C1 segment of cervical spinal cord (tissue), 14 donors: ENCODE measurements at regions not wholly inside any gene's neighbourhood (a gene's known extent, or its start where the extent isn't known, plus 50 kb on each side); places are given as distances from the start of the nearest gene placed in this dataset.

Source experiments
- DNase-seq, 14 donors: peaks; one replicate each; lab custom pipeline; 2025; lab: John Stamatoyannopoulos, UW

DNA sequence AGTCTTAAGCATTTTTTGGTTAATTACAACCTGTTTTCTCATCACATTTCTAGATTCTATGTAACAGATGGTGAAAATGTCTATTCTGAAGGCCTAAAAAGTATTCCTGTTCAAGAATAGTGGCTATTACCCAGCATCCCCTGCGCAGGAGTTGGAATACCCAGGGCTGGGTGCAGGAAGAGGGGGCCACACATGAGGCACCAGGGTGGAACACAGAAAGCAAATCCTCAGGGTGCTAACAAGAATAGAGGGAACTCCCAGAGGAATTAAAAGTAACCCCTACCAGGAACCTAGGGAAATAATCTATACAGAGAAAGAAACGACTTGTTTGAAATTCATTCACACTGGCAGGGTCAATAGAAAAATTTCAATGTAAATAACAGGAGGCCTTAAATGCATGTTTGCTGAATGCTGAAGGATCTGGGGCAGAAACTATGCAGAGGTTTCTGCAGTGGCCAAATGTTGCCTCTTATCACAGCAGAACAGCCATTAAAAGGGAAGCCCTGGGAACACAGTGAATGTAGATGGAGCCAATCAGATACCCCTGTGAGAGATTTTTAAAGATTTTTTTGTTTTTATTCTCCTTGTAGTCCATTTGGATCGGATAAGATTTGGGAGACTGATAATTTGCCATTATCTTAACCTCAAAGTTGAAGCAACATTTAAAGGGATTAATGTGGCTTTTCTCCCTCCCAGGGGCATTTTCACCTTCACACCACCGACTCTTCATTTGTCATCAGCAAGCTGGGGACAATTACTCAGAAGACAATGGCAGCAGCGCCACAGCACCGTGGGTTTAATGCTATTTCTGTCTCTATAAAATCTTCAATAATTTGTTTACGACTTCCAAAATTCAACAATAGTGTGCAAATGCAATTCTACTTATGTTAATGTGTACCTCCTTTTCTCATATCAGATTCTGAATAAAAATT lies 196.0 kb upstream of the PSMD7 start:
- no peak for DNase-seq

- DNase-seq = no peak
Measured at GRCh38 chr16:74099530-74099929, 197.1 kb upstream of the PSMD7 start.

GRCh38 chr16:74094962-74095361 lies 201.7 kb upstream of the PSMD7 start:
- no peak for DNase-seq

DNA sequence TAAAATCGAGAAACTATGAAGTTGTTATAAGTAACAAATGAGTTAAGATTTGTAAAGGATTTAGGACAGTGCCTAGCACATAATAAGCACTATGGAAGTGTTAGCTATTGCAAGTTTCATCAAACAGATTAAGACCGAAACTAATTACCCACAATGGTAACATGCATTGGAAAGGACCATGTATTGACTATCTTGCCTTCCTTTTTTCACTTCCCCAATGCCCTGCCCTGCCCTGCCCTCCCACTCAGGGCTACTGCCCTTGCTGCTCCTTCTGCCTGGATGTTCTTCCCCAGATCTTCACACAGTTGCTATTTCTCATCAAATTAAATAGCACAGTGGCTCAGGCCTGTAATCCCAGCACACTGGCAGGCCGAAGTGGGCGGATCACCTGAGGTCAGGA lies 202.1 kb upstream of the PSMD7 start:
- no peak for DNase-seq

GRCh38 chr16:74092336-74092735 lies 204.3 kb upstream of the PSMD7 start:
- DNase-seq = no peak

- no peak for DNase-seq
Measured at GRCh38 chr16:74090871-74091270, 205.7 kb upstream of the PSMD7 start.

- no peak for DNase-seq
Measured at GRCh38 chr16:74083541-74083940, 213.1 kb upstream of the PSMD7 start.

DNA sequence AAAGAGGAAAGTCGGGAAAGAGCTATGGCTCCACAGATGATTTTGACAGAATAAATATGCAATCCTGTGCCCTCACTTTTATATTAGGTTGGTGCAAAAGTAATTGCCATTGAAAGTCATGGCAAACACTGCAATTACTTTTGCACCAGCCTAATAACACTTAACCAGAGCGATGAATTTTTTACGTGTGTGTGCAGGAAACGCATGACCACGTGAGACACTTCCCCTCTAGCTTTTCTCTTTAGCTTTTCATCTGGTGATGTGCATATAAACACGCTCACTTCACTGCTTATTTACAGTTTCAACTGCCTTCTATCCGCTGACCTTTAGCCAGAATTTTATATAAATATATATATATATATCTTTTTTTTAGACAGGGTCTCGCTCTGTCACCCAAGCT lies 216.3 kb upstream of the PSMD7 start:
- DNase-seq = no peak

- no peak for DNase-seq
Measured at GRCh38 chr16:74079232-74079586, 217.4 kb upstream of the PSMD7 start.

- no peak for DNase-seq
Measured at GRCh38 chr16:74078511-74079231, 217.9 kb upstream of the PSMD7 start.

- DNase-seq = no peak
Measured at GRCh38 chr16:74076568-74076967, 220.0 kb upstream of the PSMD7 start.

DNA sequence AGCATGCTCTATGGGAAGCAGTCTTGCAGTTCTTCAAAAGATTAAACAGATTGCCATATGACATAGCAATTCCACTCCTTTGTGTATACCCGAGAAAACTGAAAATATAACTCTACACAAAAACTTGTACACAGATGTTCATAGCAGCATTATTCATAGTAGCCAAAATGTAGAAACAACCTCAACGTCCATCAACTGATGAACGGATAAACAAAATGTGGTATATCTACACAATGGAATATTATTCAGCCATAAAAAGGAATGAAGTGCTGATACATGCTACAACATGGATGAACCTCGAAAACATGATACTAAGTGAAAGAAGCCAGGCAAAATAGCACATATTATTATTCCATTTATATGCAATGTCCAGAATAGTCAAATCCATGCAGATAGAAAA lies 221.2 kb upstream of the PSMD7 start:
- no peak for DNase-seq

GRCh38 chr16:74073456-74073855 lies 223.2 kb upstream of the PSMD7 start:
- no peak for DNase-seq

DNA sequence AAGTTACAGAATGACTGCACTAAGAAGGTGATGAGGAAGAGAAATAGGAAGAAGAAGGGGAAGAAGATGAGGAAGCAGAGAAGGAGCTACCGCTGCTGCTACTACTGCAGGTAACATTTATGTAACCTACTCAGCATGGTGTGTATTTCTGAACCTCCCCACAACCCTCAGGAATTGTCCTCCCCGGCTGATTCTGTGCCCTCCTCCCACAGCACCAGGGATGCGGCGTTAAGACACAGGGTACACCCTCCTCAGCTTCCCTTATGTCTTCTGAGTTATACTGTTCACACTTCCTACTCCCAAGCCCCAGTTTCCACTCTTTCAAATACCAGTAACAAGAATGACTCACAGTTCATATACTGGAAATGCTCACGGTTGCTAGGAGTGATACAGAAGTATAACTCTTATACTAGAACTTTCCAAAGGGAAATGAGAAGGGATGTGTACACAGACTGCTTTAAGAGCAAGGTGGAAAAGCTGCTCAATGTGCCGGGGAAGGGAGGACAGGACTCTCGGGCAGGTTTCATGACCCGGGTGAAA lies 224.5 kb upstream of the PSMD7 start:
- no peak for DNase-seq

DNA sequence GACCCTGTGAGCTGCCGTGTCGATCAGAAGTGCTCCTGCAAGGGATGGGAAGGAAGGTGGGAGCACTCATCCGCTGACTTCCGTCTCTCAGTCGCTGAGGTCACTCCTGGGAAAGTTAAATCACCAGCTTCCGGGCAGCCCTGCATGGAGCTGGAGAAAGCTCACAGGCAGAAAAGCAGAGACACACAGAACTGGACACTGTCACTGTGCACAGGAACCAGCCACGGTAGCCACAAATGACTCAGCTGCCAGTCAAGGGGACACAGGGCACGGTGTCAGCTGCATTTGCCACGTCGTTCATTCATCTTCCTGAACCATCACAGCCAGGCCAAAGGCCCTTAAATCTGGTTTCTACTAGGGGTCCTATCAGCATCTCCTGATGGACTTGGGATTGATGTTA lies 226.4 kb upstream of the PSMD7 start:
- no peak for DNase-seq

- DNase-seq = no peak
Measured at GRCh38 chr16:74064120-74064735, 232.4 kb upstream of the PSMD7 start.

- DNase-seq = peak in 1 of 14 donors; percentile 28
Measured at GRCh38 chr16:74053826-74054225, 242.8 kb upstream of the PSMD7 start.

DNA sequence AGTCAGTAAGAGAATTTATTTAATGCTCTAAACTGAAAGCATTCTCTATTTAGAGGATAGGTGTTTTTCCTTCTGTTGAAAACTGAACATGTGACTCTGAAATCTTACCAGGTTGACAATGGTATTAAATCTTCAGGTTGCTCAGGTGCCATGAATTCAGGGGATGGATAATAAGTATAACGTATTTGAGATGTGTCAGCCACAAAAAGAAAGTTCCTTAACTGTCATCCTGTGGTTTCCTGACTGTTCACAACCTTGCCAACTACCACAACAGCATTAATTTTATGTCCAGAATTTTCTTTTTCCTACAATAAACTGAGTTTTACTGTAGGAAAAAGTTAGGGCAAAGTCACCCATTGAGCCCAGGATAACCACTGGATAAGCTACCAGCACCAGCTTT lies 243.3 kb upstream of the PSMD7 start:
- DNase-seq = no peak

DNA sequence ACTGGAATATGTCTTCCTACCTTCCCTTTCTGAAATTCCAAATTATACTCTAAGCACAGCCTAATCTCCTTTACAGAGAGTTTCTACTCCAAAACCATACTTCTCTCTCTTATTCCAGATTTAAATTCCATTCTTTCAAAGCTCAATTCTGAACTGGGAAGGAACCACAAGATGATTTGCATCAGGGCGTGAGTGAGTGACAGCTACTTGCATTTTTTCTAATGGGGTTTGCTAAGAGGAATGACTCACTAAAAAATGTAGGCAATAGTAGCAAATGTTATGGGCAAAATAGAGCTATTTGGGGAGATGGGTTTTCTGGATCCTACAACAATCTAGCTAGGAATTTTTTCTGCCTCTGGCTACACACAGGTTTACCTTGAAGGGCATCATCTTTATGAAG lies 244.6 kb upstream of the PSMD7 start:
- DNase-seq = no peak

GRCh38 chr16:74049027-74049426 lies 247.6 kb upstream of the PSMD7 start:
- no peak for DNase-seq

- DNase-seq = no peak
Measured at GRCh38 chr16:74046524-74046923, 250.1 kb upstream of the PSMD7 start.

DNA sequence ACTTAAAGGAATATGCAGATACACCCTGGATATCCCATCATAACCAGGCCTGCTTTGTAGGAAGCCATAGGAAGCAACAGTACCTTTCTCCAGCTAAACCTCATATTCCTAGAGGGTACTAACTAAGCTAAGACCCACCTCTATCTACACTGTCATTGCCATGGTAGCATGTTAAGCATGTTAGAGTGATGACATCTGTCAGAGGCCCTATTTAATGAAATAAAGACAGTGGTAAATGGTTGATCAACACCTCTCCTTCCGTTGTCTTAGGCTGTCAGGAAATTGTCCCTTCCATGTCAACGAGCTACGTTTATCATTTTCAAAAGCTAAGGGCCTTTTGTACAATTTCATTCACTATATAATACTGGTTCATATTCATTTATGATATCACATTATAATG lies 251.1 kb upstream of the PSMD7 start:
- DNase-seq = no peak
